ENCODE measurements at regions not wholly inside any gene's neighbourhood (a gene's known extent, or its start where the extent isn't known, plus 50 kb on each side); places are given as distances from the start of the nearest gene placed in this dataset.

- TF ChIP-seq CTCF (IDR thresholded peaks at IDR 0.05) (no peak), POLR2A (IDR thresholded peaks at IDR 0.05) (no peak)
These were observed 292.4 kb downstream of the THBS2 start for GRCh38 chr6:168961264-168961656.

Measured in heart left ventricle (tissue), 13 donors.